ENCODE measurements at regions not wholly inside any gene's neighbourhood (a gene's known extent, or its start where the extent isn't known, plus 50 kb on each side); places are given as distances from the start of the nearest gene placed in this dataset.
A peak's percentile ranks its signal among the peaks of the same experiment; 100 is the strongest.

GRCh38 chr4:11602606-11603340 is 174.1 kb upstream of the HS3ST1 start:
- H2BK120ac ChIP-seq (ENCODE audit: low read depth, low read length), result no peak overlapping the region
- ChIA-PET POLR2A (ENCODE audit: unreplicated experiment) (no interaction called here), CTCF (interaction anchor here (2.6 kb wide), 1 partner anchor 12 kb away, joined by 8 read pairs; no protein-coding TSS in a partner anchor)
- H4K5ac ChIP-seq (ENCODE audit: low read depth, low read length), result no peak overlapping the region
- H3K9me1 ChIP-seq (ENCODE audit: insufficient read depth, low read length), result peaks cover 8% of the 10 kb centered on the region; the same call in 1 of the 2 replicates
- H2BK5ac ChIP-seq (ENCODE audit: low read depth, low read length, poor library complexity, severe bottlenecking), result no peak overlapping the region
- no peak overlapping the region for H4K8ac ChIP-seq (ENCODE audit: low read depth in 2 of 2, low read length in 2 of 2)
- H3K23ac ChIP-seq (ENCODE audit: low read depth, low read length), result no peak overlapping the region
- no peak overlapping the region for H3K4me3 ChIP-seq (ENCODE audit: insufficient read depth, low read depth, low read length)
- H2BK15ac ChIP-seq (ENCODE audit: low read depth, low read length), result peak overlapping the region; percentile 3; the same call in 1 of the 3 replicates
- no peak overlapping the region for H3K27ac ChIP-seq (ENCODE audit: insufficient read depth, low read length)
- no peak overlapping the region for H2BK20ac ChIP-seq (ENCODE audit: low read depth, low read length)
- H2AFZ ChIP-seq (replicated peaks; ENCODE audit: low read length, poor library complexity), result no peak overlapping the region
- H4K91ac ChIP-seq (ENCODE audit: insufficient read depth, low read depth, low read length), result no peak overlapping the region
- H3K14ac ChIP-seq (replicated peaks; ENCODE audit: low read depth, low read length), result no peak overlapping the region
- no CpG with 5 or more reads among the region's 7 CpGs for WGBS, 2 experiments (ENCODE audit: extremely low coverage in 2 of 2, insufficient read length in 1 of 2)
- peak; percentile 65 for DNase-seq
- peak overlapping the region; percentile 44; the same call in 1 of the 2 replicates for H3K18ac ChIP-seq (ENCODE audit: low read depth, low read length)
- H4K20me1 ChIP-seq (ENCODE audit: insufficient read depth, low read length), result no peaks in the 10 kb centered on the region
- TF ChIP-seq MXI1 (IDR thresholded peaks at IDR 0.05; ENCODE audit: borderline replicate concordance, low read depth, low read length), result no peak
- TF ChIP-seq NFE2L2 (IDR thresholded peaks at IDR 0.05; ENCODE audit: low read depth, low read length), result 0 out of 2 replicates have a peak, but pooled peaks have one; percentile 15
- peaks cover 5% of the 10 kb centered on the region for H3K4me1 ChIP-seq (ENCODE audit: control insufficient read depth, insufficient read depth, low read length)
- no peak overlapping the region for H3K9ac ChIP-seq (ENCODE audit: low read depth, low read length)
- H2AK5ac ChIP-seq (ENCODE audit: low read depth, low read length), result no peak overlapping the region
- no peak overlapping the region for H3K4ac ChIP-seq (ENCODE audit: low read depth, low read length)
- H3K4me2 ChIP-seq (ENCODE audit: low read depth, low read length), result peak overlapping the region; percentile 66; the same call in 1 of the 2 replicates
- peak; percentile 50 for ATAC-seq (ENCODE audit: low read depth)
- H3K56ac ChIP-seq (ENCODE audit: extremely low read depth, insufficient read depth, low read length), result no peak overlapping the region
- no peaks in the 10 kb centered on the region for H3K9me3 ChIP-seq (ENCODE audit: control insufficient read depth, insufficient read depth, low read length)
- no peak overlapping the region for H2AK9ac ChIP-seq (replicated peaks; ENCODE audit: low read depth, low read length, poor library complexity)
- no peaks in the 10 kb centered on the region for H3K36me3 ChIP-seq (ENCODE audit: control insufficient read depth, insufficient read depth, low read length)
- in situ Hi-C loops (cut with MboI; ENCODE audit: low sequenced_read_pairs), result no loop called here
- intact Hi-C loops (cut with micrococcal nuclease), result no loop called here
- H3K79me1 ChIP-seq (ENCODE audit: low read depth in 1 of 2, low read length in 2 of 2), result no peaks in the 10 kb centered on the region
- dilution Hi-C loops (cut with HindIII; ENCODE audit: low sequenced_read_pairs, unreplicated experiment), result no loop called here
- no TSS peak for BruUV-seq (replicated peaks)
- H3K27me3 ChIP-seq (ENCODE audit: control insufficient read depth, insufficient read depth, low read length), result no peaks in the 10 kb centered on the region
